GM21423 (cell line): ENCODE measurements at regions not wholly inside any gene's neighbourhood (a gene's known extent, or its start where the extent isn't known, plus 50 kb on each side); places are given as distances from the start of the nearest gene placed in this dataset.
"Not testable (repeated sequence)": the region's sequence is repeated elsewhere in the genome, so short reads cannot be mapped to it uniquely, and the experiment has no call there.

Source experiments
- ATAC-seq: cut with Tn5 transposase; IDR thresholded peaks from one replicate; pipeline ENCODE4 v1.9.1; 2021; ENCODE audit warnings: mild to moderate bottlenecking, moderate library complexity; ENCODE audit not compliant: unreplicated experiment

GRCh38 chr20:40284611-40285010 is 404.4 kb downstream of the MAFB start:
- ATAC-seq = no peak

GRCh38 chr20:40283689-40284088 is 405.3 kb downstream of the MAFB start:
- no peak for ATAC-seq

GRCh38 chr20:40282941-40283340 is 406.1 kb downstream of the MAFB start:
- ATAC-seq = no peak

- no peak for ATAC-seq
Measured at GRCh38 chr20:40282541-40282940, 406.5 kb downstream of the MAFB start.

GRCh38 chr20:40280616-40281015 is 408.4 kb downstream of the MAFB start:
- no peak for ATAC-seq

- ATAC-seq = no peak
Measured at GRCh38 chr20:40279390-40279789, 409.6 kb downstream of the MAFB start.

- ATAC-seq = no peak
Measured at GRCh38 chr20:40278673-40279072, 410.4 kb downstream of the MAFB start.

GRCh38 chr20:40276301-40276700 is 412.7 kb downstream of the MAFB start:
- no peak for ATAC-seq

- ATAC-seq = no peak
Measured at GRCh38 chr20:40275738-40276137, 413.3 kb downstream of the MAFB start.

- ATAC-seq = no peak
Measured at GRCh38 chr20:40274912-40275533, 414.0 kb downstream of the MAFB start.

GRCh38 chr20:40269274-40269673 is 419.8 kb downstream of the MAFB start:
- ATAC-seq = not testable (repeated sequence)

GRCh38 chr20:40268321-40269075 is 420.5 kb downstream of the MAFB start:
- no peak for ATAC-seq

GRCh38 chr20:40265825-40266533 is 423.1 kb downstream of the MAFB start:
- no peak for ATAC-seq

- no peak for ATAC-seq
Measured at GRCh38 chr20:40262219-40262618, 426.8 kb downstream of the MAFB start.

GRCh38 chr20:40258931-40259330 is 430.1 kb downstream of the MAFB start:
- ATAC-seq = no peak

- no peak for ATAC-seq
Measured at GRCh38 chr20:40257763-40258162, 431.3 kb downstream of the MAFB start.

- ATAC-seq = no peak
Measured at GRCh38 chr20:40255365-40255764, 433.7 kb downstream of the MAFB start.

- no peak for ATAC-seq
Measured at GRCh38 chr20:40254023-40254772, 434.8 kb downstream of the MAFB start.

- no peak for ATAC-seq
Measured at GRCh38 chr20:40251284-40251932, 437.6 kb downstream of the MAFB start.

- ATAC-seq = no peak
Measured at GRCh38 chr20:40249805-40250204, 439.2 kb downstream of the MAFB start.

GRCh38 chr20:40245829-40246228 is 443.2 kb downstream of the MAFB start:
- ATAC-seq = no peak
